Cardiac muscle cell (in vitro differentiated cells and primary cell): ENCODE measurements at regions not wholly inside any gene's neighbourhood (a gene's known extent, or its start where the extent isn't known, plus 50 kb on each side); places are given as distances from the start of the nearest gene placed in this dataset.

ENCODE experiments used
- DNase-seq, 2 donors: peaks; one replicate each; pipeline versions ENCODE4 v3.0.0 to v3.0.0-alpha.2; 2010 to 2017; ENCODE audit warnings: low read depth in 1 of 2, low spot score in 1 of 2
- H3K27ac ChIP-seq: fragments of 200-600 bp; sonication (generic); 2 replicates; pipeline ENCODE4 v1.5.1; 2016
- H3K27me3 ChIP-seq: fragments of 200-600 bp; sonication (generic); 2 replicates; pipeline ENCODE4 v1.6.0; 2016; ENCODE audit warnings: control low read depth
- H3K36me3 ChIP-seq: fragments of 200-600 bp; sonication (generic); 2 replicates; pipeline ENCODE4 v1.5.1; 2016; ENCODE audit warnings: control low read depth
- H3K4me1 ChIP-seq: fragments of 200-600 bp; sonication (generic); 2 replicates; pipeline ENCODE4 v1.8.1; 2017; ENCODE audit warnings: low read depth, mild to moderate bottlenecking, mixed run types
- H3K4me3 ChIP-seq: fragments of 200-600 bp; sonication (generic); 2 replicates; pipeline ENCODE4 v1.5.1; 2016; ENCODE audit warnings: mild to moderate bottlenecking
- H3K9me3 ChIP-seq: fragments of 200-600 bp; sonication (generic); 2 replicates; pipeline ENCODE4 v1.5.1; 2017; ENCODE audit warnings: low read depth, mild to moderate bottlenecking, control low read depth
- CTCF ChIP-seq: IDR thresholded peaks from 2 replicates; pipeline ENCODE4 v1.5.1; 2012; ENCODE audit warnings: low read depth, mild to moderate bottlenecking, low read length

GRCh38 chr1:58003059-58003458, 543.5 kb downstream of the OMA1 start:
- Histone ChIP-seq H3K4me3 (no peak overlapping the region), H3K36me3 (no peaks in the 10 kb centered on the region), H3K9me3 (no peaks in the 10 kb centered on the region), H3K4me1 (no peaks in the 10 kb centered on the region), H3K27ac (no peak overlapping the region), H3K27me3 (no peaks in the 10 kb centered on the region)
- no peak for TF ChIP-seq CTCF
- DNase-seq: no peak

- Histone ChIP-seq H3K27ac (no peak overlapping the region), H3K4me1 (no peaks in the 10 kb centered on the region), H3K36me3 (no peaks in the 10 kb centered on the region), H3K27me3 (no peaks in the 10 kb centered on the region), H3K4me3 (no peak overlapping the region), H3K9me3 (no peaks in the 10 kb centered on the region)
- no peak for DNase-seq
- no peak for TF ChIP-seq CTCF
Observed at GRCh38 chr1:58000821-58001220, 545.7 kb downstream of the OMA1 start.

- no peak for TF ChIP-seq CTCF
Observed at GRCh38 chr1:58000116-58000515, 546.4 kb downstream of the OMA1 start.

GRCh38 chr1:57996400-57996799, 550.1 kb downstream of the OMA1 start:
- Histone ChIP-seq H3K27ac (no peak overlapping the region), H3K4me3 (no peak overlapping the region), H3K9me3 (no peaks in the 10 kb centered on the region), H3K36me3 (no peaks in the 10 kb centered on the region), H3K4me1 (no peaks in the 10 kb centered on the region), H3K27me3 (no peaks in the 10 kb centered on the region)
- TF ChIP-seq CTCF: no peak
- no peak for DNase-seq

More at GRCh38 chr1:58000116-58000515, 546.4 kb downstream of the OMA1 start:
- Histone ChIP-seq H3K27me3 (no peaks in the 10 kb centered on the region), H3K4me1 (no peaks in the 10 kb centered on the region), H3K27ac (no peak overlapping the region), H3K9me3 (no peaks in the 10 kb centered on the region), H3K36me3 (no peaks in the 10 kb centered on the region), H3K4me3 (no peak overlapping the region)
- no peak for DNase-seq

GRCh38 chr1:57991289-57991688, 555.2 kb downstream of the OMA1 start:
- no peak for TF ChIP-seq CTCF
- DNase-seq: no peak

GRCh38 chr1:57989877-57990276, 556.6 kb downstream of the OMA1 start:
- no peaks in the 10 kb centered on the region for H3K27me3 ChIP-seq
- no peak overlapping the region for H3K4me3 ChIP-seq
- DNase-seq: no peak
- H3K27ac ChIP-seq: no peak overlapping the region
- no peaks in the 10 kb centered on the region for H3K4me1 ChIP-seq
- no peaks in the 10 kb centered on the region for H3K9me3 ChIP-seq
- no peaks in the 10 kb centered on the region for H3K36me3 ChIP-seq
- TF ChIP-seq CTCF: no peak

More at GRCh38 chr1:57991289-57991688, 555.2 kb downstream of the OMA1 start:
- Histone ChIP-seq H3K4me3 (no peak overlapping the region), H3K9me3 (no peaks in the 10 kb centered on the region), H3K27me3 (no peaks in the 10 kb centered on the region), H3K36me3 (no peaks in the 10 kb centered on the region), H3K27ac (no peak overlapping the region), H3K4me1 (no peaks in the 10 kb centered on the region)
